ENCODE measurements at regions not wholly inside any gene's neighbourhood (a gene's known extent, or its start where the extent isn't known, plus 50 kb on each side); places are given as distances from the start of the nearest gene placed in this dataset.

- POLR2A ChIA-PET = no interaction called here
- DNase-seq = no peak
- CTCF ChIA-PET = no interaction called here
- Mint-ChIP-seq H3K9me3 (peaks cover 5% of the 10 kb centered on the region), H3K4me3 (no peak overlapping the region), H3K27ac (no peak overlapping the region), H3K4me1 (no peaks in the 10 kb centered on the region), H3K36me3 (ENCODE audit: low read depth) (no peaks in the 10 kb centered on the region), H3K27me3 (no peaks in the 10 kb centered on the region)
These were observed 402.1 kb upstream of the CHD6 start for GRCh38 chr20:42020316-42020715.

DNA sequence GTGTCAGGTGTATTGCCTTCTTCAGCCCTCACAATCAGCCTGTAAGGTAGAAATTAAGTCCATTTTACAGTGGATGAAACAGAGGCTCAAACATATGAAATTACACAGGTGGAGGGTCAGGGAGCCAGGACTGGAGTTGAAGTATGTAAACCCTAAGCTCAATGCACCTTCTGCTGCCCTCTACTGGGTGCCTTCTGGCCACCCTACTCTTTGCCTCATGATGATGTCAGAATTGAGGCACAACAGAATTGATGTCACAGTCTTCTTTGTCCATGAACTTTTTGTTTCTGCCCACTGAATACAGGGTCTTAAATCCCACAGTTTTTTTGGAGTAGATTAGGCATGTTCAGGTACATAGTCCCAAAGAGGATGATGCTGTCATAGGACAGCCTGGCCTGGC is 400.8 kb upstream of the CHD6 start:
- peaks cover 5% of the 10 kb centered on the region for H3K9me3 Mint-ChIP-seq
- H3K27me3 Mint-ChIP-seq = no peaks in the 10 kb centered on the region
- no peak overlapping the region for H3K27ac Mint-ChIP-seq
- H3K4me1 Mint-ChIP-seq = no peaks in the 10 kb centered on the region
- no peak overlapping the region for H3K4me3 Mint-ChIP-seq
- H3K36me3 Mint-ChIP-seq (ENCODE audit: low read depth) = no peaks in the 10 kb centered on the region
- ChIA-PET CTCF (no interaction called here), POLR2A (no interaction called here)
- no peak for DNase-seq

GRCh38 chr20:42010090-42010489 is 391.9 kb upstream of the CHD6 start:
- Mint-ChIP-seq H3K4me1 (no peaks in the 10 kb centered on the region), H3K4me3 (no peak overlapping the region), H3K27ac (no peak overlapping the region), H3K36me3 (ENCODE audit: low read depth) (no peaks in the 10 kb centered on the region), H3K27me3 (no peaks in the 10 kb centered on the region), H3K9me3 (peaks cover 16% of the 10 kb centered on the region)
- DNase-seq = no peak
- ChIA-PET POLR2A (no interaction called here), CTCF (no interaction called here)

- DNase-seq = no peak
- CTCF ChIA-PET = no interaction called here
- Mint-ChIP-seq H3K27ac (no peak overlapping the region), H3K36me3 (ENCODE audit: low read depth) (no peaks in the 10 kb centered on the region), H3K9me3 (peaks cover 13% of the 10 kb centered on the region), H3K4me1 (no peaks in the 10 kb centered on the region), H3K27me3 (no peaks in the 10 kb centered on the region), H3K4me3 (no peak overlapping the region)
- POLR2A ChIA-PET = no interaction called here
These were observed 389.1 kb upstream of the CHD6 start for GRCh38 chr20:42007251-42007650.

- ChIA-PET POLR2A (no interaction called here), CTCF (no interaction called here)
- Mint-ChIP-seq H3K4me1 (no peaks in the 10 kb centered on the region), H3K9me3 (peaks cover 8% of the 10 kb centered on the region), H3K27me3 (no peaks in the 10 kb centered on the region), H3K36me3 (ENCODE audit: low read depth) (no peaks in the 10 kb centered on the region), H3K4me3 (no peak overlapping the region), H3K27ac (no peak overlapping the region)
- no peak for DNase-seq
These were observed 387.0 kb upstream of the CHD6 start for GRCh38 chr20:42005211-42005610.

DNA sequence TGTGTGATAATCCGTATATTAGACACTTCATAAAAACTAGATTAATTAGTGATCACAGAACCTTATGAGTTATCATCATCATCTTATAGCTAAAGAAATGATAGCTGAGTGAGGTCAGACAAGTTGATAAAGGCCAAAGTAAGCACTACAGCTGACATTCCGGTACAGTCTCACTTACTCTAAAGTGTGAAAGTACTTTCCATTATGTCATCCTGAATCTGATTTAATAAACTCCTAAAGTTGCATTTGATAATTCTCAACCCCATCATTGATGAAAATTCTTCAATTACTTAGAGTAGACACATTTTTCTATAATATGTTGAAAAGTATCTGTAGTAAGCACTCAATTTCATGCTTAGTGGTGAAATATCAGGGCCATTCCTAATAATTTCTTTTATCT is 385.2 kb upstream of the CHD6 start:
- Mint-ChIP-seq H3K4me3 (no peak overlapping the region), H3K9me3 (peaks cover 8% of the 10 kb centered on the region), H3K4me1 (no peaks in the 10 kb centered on the region), H3K36me3 (ENCODE audit: low read depth) (no peaks in the 10 kb centered on the region), H3K27me3 (no peaks in the 10 kb centered on the region), H3K27ac (no peak overlapping the region)
- POLR2A ChIA-PET = no interaction called here
- CTCF ChIA-PET = no interaction called here
- no peak for DNase-seq

GRCh38 chr20:41998539-41999341 is 380.6 kb upstream of the CHD6 start:
- POLR2A ChIA-PET = no interaction called here

GRCh38 chr20:41996951-41997350 is 378.8 kb upstream of the CHD6 start:
- no peaks in the 10 kb centered on the region for H3K27me3 Mint-ChIP-seq
- DNase-seq = no peak
- ChIA-PET CTCF (no interaction called here), POLR2A (no interaction called here)
- no peak overlapping the region for H3K4me3 Mint-ChIP-seq
- H3K9me3 Mint-ChIP-seq = peaks cover 11% of the 10 kb centered on the region
- no peak overlapping the region for H3K27ac Mint-ChIP-seq
- H3K36me3 Mint-ChIP-seq (ENCODE audit: low read depth) = no peaks in the 10 kb centered on the region
- no peaks in the 10 kb centered on the region for H3K4me1 Mint-ChIP-seq

More at GRCh38 chr20:41998539-41999341, 380.6 kb upstream of the CHD6 start:
- Mint-ChIP-seq H3K4me1 (no peaks in the 10 kb centered on the region), H3K9me3 (peaks cover 11% of the 10 kb centered on the region), H3K4me3 (no peak overlapping the region), H3K27me3 (no peaks in the 10 kb centered on the region), H3K36me3 (ENCODE audit: low read depth) (no peaks in the 10 kb centered on the region), H3K27ac (no peak overlapping the region)
- CTCF ChIA-PET = no interaction called here
- DNase-seq = no peak

- H3K4me3 Mint-ChIP-seq = no peak overlapping the region
- CTCF ChIA-PET = no interaction called here
- POLR2A ChIA-PET = no interaction called here
- no peaks in the 10 kb centered on the region for H3K27me3 Mint-ChIP-seq
- no peaks in the 10 kb centered on the region for H3K4me1 Mint-ChIP-seq
- no peak for DNase-seq
- H3K27ac Mint-ChIP-seq = no peak overlapping the region
- no peaks in the 10 kb centered on the region for H3K9me3 Mint-ChIP-seq
- H3K36me3 Mint-ChIP-seq (ENCODE audit: low read depth) = no peaks in the 10 kb centered on the region
These were observed 374.3 kb upstream of the CHD6 start for GRCh38 chr20:41992481-41992880.

- Mint-ChIP-seq H3K4me1 (no peaks in the 10 kb centered on the region), H3K36me3 (ENCODE audit: low read depth) (no peaks in the 10 kb centered on the region), H3K27ac (no peak overlapping the region), H3K4me3 (no peak overlapping the region), H3K9me3 (no peaks in the 10 kb centered on the region), H3K27me3 (no peaks in the 10 kb centered on the region)
- ChIA-PET POLR2A (no interaction called here), CTCF (no interaction called here)
- no peak for DNase-seq
These were observed 373.2 kb upstream of the CHD6 start for GRCh38 chr20:41991412-41991811.

- no peaks in the 10 kb centered on the region for H3K9me3 Mint-ChIP-seq
- CTCF ChIA-PET = no interaction called here
- no peak overlapping the region for H3K4me3 Mint-ChIP-seq
- POLR2A ChIA-PET = no interaction called here
- H3K27ac Mint-ChIP-seq = no peak overlapping the region
- no peaks in the 10 kb centered on the region for H3K4me1 Mint-ChIP-seq
- no peaks in the 10 kb centered on the region for H3K27me3 Mint-ChIP-seq
- H3K36me3 Mint-ChIP-seq (ENCODE audit: low read depth) = no peaks in the 10 kb centered on the region
- DNase-seq = no peak
These were observed 371.9 kb upstream of the CHD6 start for GRCh38 chr20:41989935-41990635.

DNA sequence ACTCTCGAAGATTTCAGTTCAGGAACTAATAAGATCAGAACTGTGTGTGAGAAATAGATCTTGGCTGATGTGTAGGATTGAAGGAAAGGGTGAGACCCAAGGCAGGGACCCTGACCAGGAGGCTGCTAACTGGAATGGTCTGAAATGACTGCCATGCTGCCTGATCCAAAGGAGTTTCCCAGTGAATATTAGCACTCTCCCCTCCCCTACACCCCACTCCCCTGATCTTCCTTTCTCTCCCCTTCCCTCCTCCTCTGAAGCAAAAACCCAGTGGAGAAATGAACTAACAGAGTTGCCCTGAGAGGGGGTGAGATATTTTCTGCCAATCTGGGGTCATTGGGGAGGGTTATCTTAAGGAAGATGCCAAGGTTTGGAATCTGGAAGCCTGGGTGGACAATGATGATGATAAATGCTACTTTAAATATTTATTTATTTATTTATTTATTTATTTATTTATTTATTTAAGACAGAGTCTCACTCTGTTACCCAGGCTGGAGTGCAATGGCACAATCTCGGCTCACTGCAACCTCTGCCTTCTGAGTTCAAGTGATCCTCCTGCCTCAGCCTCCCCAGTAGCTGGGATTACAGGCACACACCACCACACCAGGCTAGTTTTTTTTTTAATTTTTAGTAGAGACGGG is 371.0 kb upstream of the CHD6 start:
- Mint-ChIP-seq H3K4me3 (no peak overlapping the region), H3K4me1 (no peaks in the 10 kb centered on the region), H3K27me3 (no peaks in the 10 kb centered on the region), H3K27ac (no peak overlapping the region), H3K9me3 (peaks cover 3% of the 10 kb centered on the region), H3K36me3 (ENCODE audit: low read depth) (no peaks in the 10 kb centered on the region)
- POLR2A ChIA-PET = no interaction called here
- no peak for DNase-seq
- CTCF ChIA-PET = no interaction called here

GRCh38 chr20:41984031-41984430 is 365.9 kb upstream of the CHD6 start:
- H3K36me3 Mint-ChIP-seq (ENCODE audit: low read depth) = no peaks in the 10 kb centered on the region
- no peak overlapping the region for H3K27ac Mint-ChIP-seq
- CTCF ChIA-PET = no interaction called here
- no peaks in the 10 kb centered on the region for H3K4me1 Mint-ChIP-seq
- H3K4me3 Mint-ChIP-seq = no peak overlapping the region
- no peak for DNase-seq
- POLR2A ChIA-PET = no interaction called here
- H3K27me3 Mint-ChIP-seq = no peaks in the 10 kb centered on the region
- peaks cover 3% of the 10 kb centered on the region for H3K9me3 Mint-ChIP-seq

DNA sequence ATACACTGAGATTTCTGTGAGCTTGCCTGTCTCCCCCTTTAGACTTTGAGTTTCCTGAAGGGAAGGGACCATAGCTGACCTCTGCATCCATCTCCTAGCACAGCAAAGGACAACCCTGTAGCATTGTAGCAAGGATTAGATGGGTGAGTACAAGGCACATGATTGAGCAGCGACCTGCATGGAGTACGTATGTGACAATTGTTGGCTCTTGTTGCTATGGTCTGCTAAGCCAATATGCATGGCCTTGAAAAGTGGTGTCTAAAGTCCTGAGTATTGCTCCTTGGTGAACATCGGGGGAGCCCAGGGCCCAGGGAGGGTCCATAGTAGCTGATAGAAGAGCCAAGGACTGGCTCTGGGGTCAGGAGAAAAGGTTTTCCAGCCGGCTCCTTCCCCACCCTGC is 365.0 kb upstream of the CHD6 start:
- H3K27me3 Mint-ChIP-seq = no peaks in the 10 kb centered on the region
- ChIA-PET CTCF (interaction anchor here (0.5 kb wide), 1 partner anchor 95 kb away, joined by 3 read pairs; no protein-coding TSS in a partner anchor), POLR2A (no interaction called here)
- H3K4me1 Mint-ChIP-seq = no peaks in the 10 kb centered on the region
- H3K27ac Mint-ChIP-seq = no peak overlapping the region
- DNase-seq = no peak
- no peaks in the 10 kb centered on the region for H3K36me3 Mint-ChIP-seq (ENCODE audit: low read depth)
- peaks cover 3% of the 10 kb centered on the region for H3K9me3 Mint-ChIP-seq
- no peak overlapping the region for H3K4me3 Mint-ChIP-seq
